ENCODE measurements at regions not wholly inside any gene's neighbourhood (a gene's known extent, or its start where the extent isn't known, plus 50 kb on each side); places are given as distances from the start of the nearest gene placed in this dataset.
"Not testable (repeated sequence)": the region's sequence is repeated elsewhere in the genome, so short reads cannot be mapped to it uniquely, and the experiment has no call there.

DNA sequence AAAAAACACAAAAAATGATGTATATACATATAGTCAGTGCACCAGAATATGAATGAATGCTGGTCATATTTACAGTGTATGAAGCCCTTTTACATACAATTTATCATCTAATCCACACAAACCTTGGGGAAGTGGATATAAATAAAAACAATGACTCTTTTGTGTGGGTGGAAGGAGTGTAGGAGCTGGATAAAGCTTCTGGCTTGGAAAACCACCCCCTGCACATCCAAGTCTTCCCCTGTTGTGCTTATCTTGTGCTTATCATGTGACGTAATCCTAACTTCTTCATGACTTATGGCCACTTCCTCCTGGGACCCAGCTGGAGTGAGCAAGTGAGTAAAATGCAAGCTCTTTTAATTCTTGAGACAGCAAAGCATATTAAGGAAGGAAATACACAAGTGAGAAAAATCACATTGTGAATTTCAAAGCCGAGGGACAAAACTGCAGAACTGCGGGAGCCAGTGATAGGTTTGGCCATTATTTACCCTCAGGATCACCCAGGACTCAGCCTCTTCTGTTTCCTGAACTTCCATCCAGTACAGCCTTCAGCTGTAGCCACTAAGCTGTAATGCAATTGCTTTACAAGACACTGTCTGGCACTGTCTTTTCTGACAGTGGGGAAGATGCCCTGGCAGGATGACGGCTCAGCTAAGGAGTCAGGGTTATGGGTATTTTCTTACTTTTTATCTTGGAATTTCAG, 104.0 kb upstream of the PPM1J start:
- Histone ChIP-seq H3K9me3 (ENCODE audit: control insufficient read depth in 1 of 2, insufficient read depth in 1 of 2, low read length in 2 of 2) (peaks cover 0 to 3% of the 10 kb centered on the region in 2 experiments), H3K4me3 (ENCODE audit: low read length) (no peak overlapping the region), H3K27ac (ENCODE audit: low read depth in 1 of 2, low read length in 2 of 2) (no peak overlapping the region), H3K36me3 (ENCODE audit: insufficient read depth, low read length) (no peaks in the 10 kb centered on the region), H3K27me3 (ENCODE audit: control insufficient read depth in 1 of 2, insufficient read depth in 2 of 2, low read length in 2 of 2) (no peaks in the 10 kb centered on the region), H3K4me1 (ENCODE audit: insufficient read depth, low read length) (no peaks in the 10 kb centered on the region)
- Mint-ChIP-seq H3K27me3 (no peaks in the 10 kb centered on the region), H3K36me3 (ENCODE audit: low read depth) (no peaks in the 10 kb centered on the region), H3K9me3 (no peaks in the 10 kb centered on the region), H3K4me1 (ENCODE audit: low read depth) (no peaks in the 10 kb centered on the region), H3K4me3 (no peak overlapping the region), H3K27ac (no peak overlapping the region)
- no peak for ATAC-seq (ENCODE audit: poor library complexity)
- no peak for TF ChIP-seq CTCF (IDR thresholded peaks at IDR 0.05)
- peak in 2 of 14 experiments; percentile 16 to 29 for DNase-seq
- intact Hi-C loops (cut with DNase I, micrococcal nuclease), result no loop called here
- POLR2A ChIA-PET, result no interaction called here
- CTCF ChIA-PET, result interaction anchor here (0.7 kb wide), 1 partner anchor 508 kb away, joined by 3 read pairs; no protein-coding TSS in a partner anchor

DNA sequence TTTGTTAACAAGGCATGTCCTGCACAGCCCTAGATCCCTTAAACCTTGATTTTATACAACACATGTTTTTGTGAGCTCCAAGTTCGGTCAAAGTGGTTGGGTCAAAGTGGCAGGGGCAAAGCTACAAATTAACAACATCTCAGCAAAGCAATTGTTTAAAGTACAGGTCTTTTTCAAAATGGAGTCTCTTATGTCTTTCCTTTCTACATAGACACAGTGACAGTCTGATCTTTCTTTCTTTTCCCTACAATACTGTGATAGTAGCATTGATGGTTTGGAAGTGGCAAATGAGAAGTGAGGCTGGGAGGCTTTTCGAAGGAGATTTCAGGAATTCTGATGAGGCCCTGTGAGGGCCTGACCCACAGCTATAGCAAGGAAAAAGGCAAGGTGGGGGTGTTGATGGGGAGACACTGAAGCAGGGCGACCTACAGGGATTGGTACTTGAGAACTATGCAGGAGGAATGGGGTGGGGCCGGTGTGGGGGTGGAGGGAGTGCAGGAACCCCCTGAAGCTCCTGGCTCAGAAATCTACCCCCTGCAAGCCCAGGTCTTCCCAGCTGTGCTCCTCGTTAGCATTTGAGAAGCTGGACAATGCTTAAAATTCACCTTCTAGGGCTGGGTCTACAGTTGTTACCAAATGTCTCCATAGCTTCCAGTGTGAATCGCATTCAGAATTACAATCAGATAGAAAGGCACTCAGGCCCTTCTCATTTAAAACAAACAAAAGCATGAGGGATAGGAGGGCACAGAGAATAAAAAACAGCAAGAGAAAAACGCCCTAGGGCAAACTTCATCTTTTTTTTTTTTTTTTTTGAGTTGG, 102.6 kb upstream of the PPM1J start:
- Histone ChIP-seq H3K4me3 (ENCODE audit: low read length) (no peak overlapping the region), H3K27ac (ENCODE audit: low read depth in 1 of 2, low read length in 2 of 2) (no peak overlapping the region), H3K4me1 (ENCODE audit: insufficient read depth, low read length) (no peaks in the 10 kb centered on the region), H3K36me3 (ENCODE audit: insufficient read depth, low read length) (no peaks in the 10 kb centered on the region), H3K9me3 (ENCODE audit: control insufficient read depth in 1 of 2, insufficient read depth in 1 of 2, low read length in 2 of 2) (peaks cover 0 to 3% of the 10 kb centered on the region in 2 experiments), H3K27me3 (ENCODE audit: control insufficient read depth in 1 of 2, insufficient read depth in 2 of 2, low read length in 2 of 2) (no peaks in the 10 kb centered on the region)
- DNase-seq (no peak), ATAC-seq (ENCODE audit: poor library complexity) (no peak)
- Mint-ChIP-seq H3K4me1 (ENCODE audit: low read depth) (no peaks in the 10 kb centered on the region), H3K36me3 (ENCODE audit: low read depth) (no peaks in the 10 kb centered on the region), H3K9me3 (no peaks in the 10 kb centered on the region), H3K27ac (no peak overlapping the region), H3K4me3 (no peak overlapping the region), H3K27me3 (no peaks in the 10 kb centered on the region)
- CTCF ChIA-PET, result interaction anchor here (0.7 kb wide), 1 partner anchor 123 kb away, joined by 4 read pairs; no protein-coding TSS in a partner anchor
- POLR2A ChIA-PET, result no interaction called here
- TF ChIP-seq CTCF (IDR thresholded peaks at IDR 0.05), result no peak
- intact Hi-C loops (cut with DNase I, micrococcal nuclease), result no loop called here

GRCh38 chr1:112815376-112815775, 100.2 kb upstream of the PPM1J start:
- Histone ChIP-seq H3K27ac (ENCODE audit: low read depth in 1 of 2, low read length in 2 of 2) (no peak overlapping the region), H3K4me3 (ENCODE audit: low read length) (no peak overlapping the region), H3K36me3 (ENCODE audit: insufficient read depth, low read length) (no peaks in the 10 kb centered on the region), H3K4me1 (ENCODE audit: insufficient read depth, low read length) (no peaks in the 10 kb centered on the region), H3K27me3 (ENCODE audit: control insufficient read depth in 1 of 2, insufficient read depth in 2 of 2, low read length in 2 of 2) (no peaks in the 10 kb centered on the region), H3K9me3 (ENCODE audit: control insufficient read depth in 1 of 2, insufficient read depth in 1 of 2, low read length in 2 of 2) (peaks cover 0 to 3% of the 10 kb centered on the region in 2 experiments)
- Mint-ChIP-seq H3K9me3 (no peaks in the 10 kb centered on the region), H3K36me3 (ENCODE audit: low read depth) (no peaks in the 10 kb centered on the region), H3K27me3 (peaks cover 4% of the 10 kb centered on the region), H3K27ac (no peak overlapping the region), H3K4me3 (no peak overlapping the region), H3K4me1 (ENCODE audit: low read depth) (no peaks in the 10 kb centered on the region)
- intact Hi-C loops (cut with DNase I, micrococcal nuclease), result no loop called here
- POLR2A ChIA-PET, result no interaction called here
- no peak for TF ChIP-seq CTCF (IDR thresholded peaks at IDR 0.05)
- CTCF ChIA-PET, result no interaction called here
- DNase-seq, result no peak
- no peak for ATAC-seq (ENCODE audit: poor library complexity)

DNA sequence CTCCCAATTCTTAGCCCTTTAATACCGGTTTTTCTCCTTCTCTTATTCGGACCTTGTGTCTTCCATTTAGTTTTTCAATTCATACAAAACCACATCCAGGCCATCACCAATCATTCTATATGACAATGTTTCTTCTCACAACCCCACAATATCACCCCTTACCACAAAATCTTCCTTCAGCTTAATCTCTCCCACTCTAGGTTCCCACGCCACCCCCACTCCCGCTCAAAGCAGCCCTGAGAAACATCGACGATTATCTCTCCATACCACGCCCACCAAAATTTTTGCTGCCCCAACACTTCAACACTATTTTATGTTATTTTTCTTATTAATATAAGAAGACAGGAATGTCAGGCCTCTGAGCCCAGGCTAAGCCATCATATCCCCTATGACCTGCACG, 99.5 kb upstream of the PPM1J start:
- CTCF ChIA-PET; intact Hi-C loops (cut with DNase I, micrococcal nuclease); H3K36me3 ChIP-seq (ENCODE audit: insufficient read depth, low read length); H3K27ac ChIP-seq (ENCODE audit: low read depth in 1 of 2, low read length in 2 of 2); H3K27ac Mint-ChIP-seq; H3K27me3 Mint-ChIP-seq; DNase-seq; H3K27me3 ChIP-seq (ENCODE audit: control insufficient read depth in 1 of 2, insufficient read depth in 2 of 2, low read length in 2 of 2); H3K4me3 Mint-ChIP-seq; H3K9me3 Mint-ChIP-seq; H3K4me1 Mint-ChIP-seq (ENCODE audit: low read depth); ATAC-seq (ENCODE audit: poor library complexity); H3K36me3 Mint-ChIP-seq (ENCODE audit: low read depth); H3K9me3 ChIP-seq (ENCODE audit: control insufficient read depth in 1 of 2, insufficient read depth in 1 of 2, low read length in 2 of 2); H3K4me1 ChIP-seq (ENCODE audit: insufficient read depth, low read length); POLR2A ChIA-PET; H3K4me3 ChIP-seq (ENCODE audit: low read length): not testable (repeated sequence)

Measured in CD4-positive, alpha-beta T cell (primary cell).